Breast epithelium (tissue), 3 donors: ENCODE measurements at regions not wholly inside any gene's neighbourhood (a gene's known extent, or its start where the extent isn't known, plus 50 kb on each side); places are given as distances from the start of the nearest gene placed in this dataset.
"Not testable (repeated sequence)": the region's sequence is repeated elsewhere in the genome, so short reads cannot be mapped to it uniquely, and the experiment has no call there.

ENCODE experiments used
- POLR2A ChIP-seq: fragments of 450-650 bp; IDR thresholded peaks from one replicate; pipeline ENCODE4 v1.6.1; 2016; ENCODE audit warnings: antibody characterized with exemption, mild to moderate bottlenecking, moderate library complexity
- POLR2AphosphoS5 ChIP-seq, 3 donors: sonication (generic); formaldehyde crosslinking; IDR thresholded peaks; one replicate each; pipeline ENCODE4 v1.6.1; 2017; ENCODE audit warnings: antibody characterized with exemption in 3 of 3
- TF ChIP-seq, protein P1 (sequence below), 3 donors: fragments of 450-650 bp; IDR thresholded peaks; one replicate each; pipeline ENCODE4 v1.5.1; 2016 to 2017; ENCODE audit warnings: antibody characterized with exemption in 3 of 3, mild to moderate bottlenecking in 3 of 3, moderate library complexity in 3 of 3

DNA sequence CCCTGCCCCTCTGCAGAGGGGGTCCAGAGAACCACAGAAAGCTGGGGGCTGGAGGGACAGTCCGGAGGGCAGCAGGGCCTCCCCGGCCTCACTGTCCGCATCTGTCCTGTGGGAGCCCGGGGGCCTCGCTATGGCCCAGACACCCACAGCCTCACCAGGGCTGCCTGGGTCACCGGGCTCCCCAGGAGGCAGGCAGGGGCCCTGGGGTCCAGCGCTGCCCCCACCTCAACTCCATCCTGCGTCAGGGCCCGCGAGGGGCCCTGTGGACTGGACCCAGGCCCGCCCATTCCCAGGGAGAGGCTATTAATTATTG lies 96.1 kb downstream of the POTEG start:
- TF ChIP-seq, protein P1, sequence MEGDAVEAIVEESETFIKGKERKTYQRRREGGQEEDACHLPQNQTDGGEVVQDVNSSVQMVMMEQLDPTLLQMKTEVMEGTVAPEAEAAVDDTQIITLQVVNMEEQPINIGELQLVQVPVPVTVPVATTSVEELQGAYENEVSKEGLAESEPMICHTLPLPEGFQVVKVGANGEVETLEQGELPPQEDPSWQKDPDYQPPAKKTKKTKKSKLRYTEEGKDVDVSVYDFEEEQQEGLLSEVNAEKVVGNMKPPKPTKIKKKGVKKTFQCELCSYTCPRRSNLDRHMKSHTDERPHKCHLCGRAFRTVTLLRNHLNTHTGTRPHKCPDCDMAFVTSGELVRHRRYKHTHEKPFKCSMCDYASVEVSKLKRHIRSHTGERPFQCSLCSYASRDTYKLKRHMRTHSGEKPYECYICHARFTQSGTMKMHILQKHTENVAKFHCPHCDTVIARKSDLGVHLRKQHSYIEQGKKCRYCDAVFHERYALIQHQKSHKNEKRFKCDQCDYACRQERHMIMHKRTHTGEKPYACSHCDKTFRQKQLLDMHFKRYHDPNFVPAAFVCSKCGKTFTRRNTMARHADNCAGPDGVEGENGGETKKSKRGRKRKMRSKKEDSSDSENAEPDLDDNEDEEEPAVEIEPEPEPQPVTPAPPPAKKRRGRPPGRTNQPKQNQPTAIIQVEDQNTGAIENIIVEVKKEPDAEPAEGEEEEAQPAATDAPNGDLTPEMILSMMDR (IDR thresholded peaks at IDR 0.05): not testable (repeated sequence)
- TF ChIP-seq POLR2A; POLR2AphosphoS5 (IDR thresholded peaks at IDR 0.05): not testable (repeated sequence)
